GM23338 (cell line): ENCODE measurements at regions not wholly inside any gene's neighbourhood (a gene's known extent, or its start where the extent isn't known, plus 50 kb on each side); places are given as distances from the start of the nearest gene placed in this dataset.

Experiments used
- ATAC-seq: fragments of 200-7000 bp; cut with Tn5 transposase; 3 replicates; pipeline ENCODE4 v1.9.1; 2020
- DNase-seq: peaks from one replicate; pipeline ENCODE4 v3.0.0-alpha.2; 2015; ENCODE audit warnings: low spot score
- H2AFZ ChIP-seq: fragments of 200-600 bp; sonication (generic); 2 replicates; pipeline ENCODE4 v1.8.0; 2016; ENCODE audit warnings: antibody characterized with exemption, mild to moderate bottlenecking, moderate library complexity
- H3F3A ChIP-seq: fragments of 200-600 bp; sonication (generic); replicated peaks from 2 replicates; pipeline ENCODE4 v1.8.0; 2017; ENCODE audit warnings: antibody characterized with exemption, mixed run types, low read depth
- H3K27ac ChIP-seq: fragments of 200-600 bp; sonication (generic); 2 replicates; pipeline ENCODE4 v1.6.1; 2016; ENCODE audit warnings: low read depth
- H3K27me3 ChIP-seq: fragments of 200-600 bp; sonication (generic); 2 replicates; pipeline ENCODE4 v1.8.0; 2016; ENCODE audit warnings: mild to moderate bottlenecking, mixed run types, moderate library complexity; ENCODE audit not compliant: insufficient read depth
- H3K36me3 ChIP-seq: fragments of 200-600 bp; sonication (generic); 2 replicates; pipeline ENCODE4 v1.8.0; 2016; ENCODE audit warnings: mild to moderate bottlenecking; ENCODE audit not compliant: insufficient read depth
- H3K4me1 ChIP-seq: fragments of 200-600 bp; sonication (generic); 2 replicates; pipeline ENCODE4 v1.8.0; 2016; ENCODE audit warnings: mild to moderate bottlenecking, moderate library complexity; ENCODE audit not compliant: insufficient read depth
- H3K4me2 ChIP-seq: fragments of 200-600 bp; sonication (generic); 2 replicates; pipeline ENCODE4 v1.7.1; 2017; ENCODE audit warnings: mixed run types
- H3K4me3 ChIP-seq: fragments of 200-600 bp; sonication (generic); 2 replicates; pipeline ENCODE4 v1.6.1; 2016; ENCODE audit warnings: mixed run types
- H3K79me2 ChIP-seq: fragments of 200-600 bp; sonication (generic); replicated peaks from 2 replicates; pipeline ENCODE4 v1.8.0; 2017; ENCODE audit warnings: mild to moderate bottlenecking; ENCODE audit not compliant: insufficient read depth
- H3K9me2 ChIP-seq: fragments of 200-600 bp; sonication (generic); 2 replicates; pipeline ENCODE4 v1.8.0; 2017; ENCODE audit not compliant: insufficient read depth
- H4K20me1 ChIP-seq: fragments of 200-600 bp; sonication (generic); replicated peaks from 2 replicates; pipeline ENCODE4 v1.8.0; 2017; ENCODE audit warnings: mild to moderate bottlenecking; ENCODE audit not compliant: insufficient read depth
- H3K27ac Mint-ChIP-seq: 2 replicates; pipeline ENCODE4 v1.8.0; 2020; ENCODE audit warnings: inconsistent platforms, mild to moderate bottlenecking, moderate library complexity, mixed read lengths
- H3K27me3 Mint-ChIP-seq: 3 replicates; pipeline ENCODE4 v1.8.0; 2022; ENCODE audit warnings: low read depth, mild to moderate bottlenecking, moderate library complexity, mixed read lengths, inconsistent platforms; ENCODE audit not compliant: insufficient read depth, poor library complexity
- H3K36me3 Mint-ChIP-seq: 3 replicates; pipeline ENCODE4 v1.8.0; 2021; ENCODE audit warnings: low read depth, mild to moderate bottlenecking, inconsistent platforms, moderate library complexity, mixed read lengths
- H3K4me1 Mint-ChIP-seq: 3 replicates; pipeline ENCODE4 v1.8.0; 2020; ENCODE audit warnings: mild to moderate bottlenecking, inconsistent platforms, mixed read lengths
- H3K4me3 Mint-ChIP-seq: 3 replicates; pipeline ENCODE4 v1.8.0; 2021; ENCODE audit warnings: moderate library complexity, mild to moderate bottlenecking, inconsistent platforms, mixed read lengths
- H3K9me3 Mint-ChIP-seq: 3 replicates; pipeline ENCODE4 v1.8.0; 2020; ENCODE audit warnings: moderate library complexity, mild to moderate bottlenecking, inconsistent platforms, mixed read lengths
- CREB1 ChIP-seq: fragments of 250-450 bp; sonication (Bioruptor Pico); IDR thresholded peaks from 2 replicates; pipeline ENCODE4 v1.5.0; 2020; ENCODE audit warnings: low read depth, mild to moderate bottlenecking, moderate library complexity
- EZH2 ChIP-seq: fragments of 200-600 bp; sonication (generic); IDR thresholded peaks from one replicate; pipeline ENCODE4 v1.8.0; 2017; ENCODE audit warnings: antibody characterized with exemption, mild to moderate bottlenecking, low read depth; ENCODE audit not compliant: unreplicated experiment
- EZH2phosphoT487 ChIP-seq: fragments of 200-600 bp; sonication (generic); IDR thresholded peaks from one replicate; pipeline ENCODE4 v1.8.1; 2018; ENCODE audit warnings: antibody characterized with exemption; ENCODE audit not compliant: unreplicated experiment
- JUNB ChIP-seq: IDR thresholded peaks from one replicate; pipeline ENCODE4 v1.6.1; 2016; ENCODE audit warnings: antibody characterized with exemption; ENCODE audit not compliant: unreplicated experiment
- NANOG ChIP-seq: IDR thresholded peaks from 2 replicates; pipeline ENCODE4 v1.6.1; 2016; ENCODE audit warnings: antibody characterized with exemption, borderline replicate concordance
- POLR2AphosphoS5 ChIP-seq: IDR thresholded peaks from 2 replicates; pipeline ENCODE4 v1.6.1; 2016; ENCODE audit warnings: antibody characterized with exemption, low read depth
- STAT1 ChIP-seq: IDR thresholded peaks from one replicate; pipeline ENCODE4 v1.6.1; 2016; ENCODE audit warnings: antibody characterized with exemption; ENCODE audit not compliant: unreplicated experiment
- ZNF114 ChIP-seq: fragments of 250-450 bp; sonication (Bioruptor Pico); IDR thresholded peaks from 2 replicates; pipeline ENCODE4 v1.5.0; 2020; ENCODE audit warnings: mild to moderate bottlenecking, moderate library complexity
- ZNF331 ChIP-seq: fragments of 250-450 bp; sonication (Bioruptor Pico); IDR thresholded peaks from 2 replicates; pipeline ENCODE4 v1.5.0; 2020; ENCODE audit warnings: low read depth, mild to moderate bottlenecking, moderate library complexity
- TF ChIP-seq, protein P1 (sequence below): fragments of 250-450 bp; sonication (Bioruptor Pico); IDR thresholded peaks from 2 replicates; pipeline ENCODE4 v1.5.0; 2020; ENCODE audit warnings: mild to moderate bottlenecking, moderate library complexity
- TF ChIP-seq, protein P2 (sequence below): IDR thresholded peaks from one replicate; pipeline ENCODE4 v1.6.1; 2018; ENCODE audit warnings: antibody characterized with exemption; ENCODE audit not compliant: unreplicated experiment
- TF ChIP-seq, protein P3 (sequence below), 2 experiments: fragments of 200-600 bp in 1 of 2; sonication (generic) in 1 of 2; conservative IDR thresholded peaks; 2 replicates each; pipeline versions ENCODE4 v1.5.1 to v1.6.1; 2016 to 2017; ENCODE audit warnings: antibody characterized with exemption in 2 of 2, low read depth in 2 of 2, mild to moderate bottlenecking in 2 of 2, moderate library complexity in 1 of 2
- TF ChIP-seq, protein P4 (sequence below): IDR thresholded peaks from 2 replicates; pipeline ENCODE4 v1.6.1; 2016; ENCODE audit warnings: antibody characterized with exemption

DNA sequence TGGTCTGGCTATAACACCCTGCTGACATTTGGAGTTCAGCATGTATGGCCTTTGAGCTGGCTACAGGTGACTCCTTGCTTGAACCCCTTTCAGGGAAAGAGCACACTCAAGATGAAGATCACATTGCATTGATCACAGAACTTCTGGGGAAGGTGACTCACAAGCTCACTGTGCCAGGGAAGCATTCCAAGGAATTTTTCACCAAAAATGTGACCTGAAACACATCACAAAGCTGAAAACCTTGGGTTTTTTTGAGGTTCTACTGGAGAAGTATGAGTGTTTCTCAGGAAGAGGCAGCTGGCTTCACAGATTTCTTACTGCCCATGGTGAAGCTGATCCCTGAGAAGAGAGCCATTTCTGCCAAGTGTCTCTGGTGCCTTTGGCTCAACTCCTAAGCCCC is 879.0 kb downstream of the CBLN2 start:
- Mint-ChIP-seq H3K4me3 (no peak overlapping the region), H3K9me3 (peaks cover 91% of the 10 kb centered on the region), H3K27ac (no peak overlapping the region), H3K27me3 (peaks cover 2% of the 10 kb centered on the region), H3K4me1 (no peaks in the 10 kb centered on the region), H3K36me3 (peaks cover 15% of the 10 kb centered on the region)
- TF ChIP-seq STAT1 (no peak), POLR2AphosphoS5 (no peak), ZNF114 (CRISPR knock-in tag) (no peak), JUNB (no peak), EZH2phosphoT487 (no peak), EZH2 (no peak), ZNF331 (CRISPR knock-in tag) (no peak), CREB1 (CRISPR knock-in tag) (no peak), NANOG (no peak)
- TF ChIP-seq, protein P1, sequence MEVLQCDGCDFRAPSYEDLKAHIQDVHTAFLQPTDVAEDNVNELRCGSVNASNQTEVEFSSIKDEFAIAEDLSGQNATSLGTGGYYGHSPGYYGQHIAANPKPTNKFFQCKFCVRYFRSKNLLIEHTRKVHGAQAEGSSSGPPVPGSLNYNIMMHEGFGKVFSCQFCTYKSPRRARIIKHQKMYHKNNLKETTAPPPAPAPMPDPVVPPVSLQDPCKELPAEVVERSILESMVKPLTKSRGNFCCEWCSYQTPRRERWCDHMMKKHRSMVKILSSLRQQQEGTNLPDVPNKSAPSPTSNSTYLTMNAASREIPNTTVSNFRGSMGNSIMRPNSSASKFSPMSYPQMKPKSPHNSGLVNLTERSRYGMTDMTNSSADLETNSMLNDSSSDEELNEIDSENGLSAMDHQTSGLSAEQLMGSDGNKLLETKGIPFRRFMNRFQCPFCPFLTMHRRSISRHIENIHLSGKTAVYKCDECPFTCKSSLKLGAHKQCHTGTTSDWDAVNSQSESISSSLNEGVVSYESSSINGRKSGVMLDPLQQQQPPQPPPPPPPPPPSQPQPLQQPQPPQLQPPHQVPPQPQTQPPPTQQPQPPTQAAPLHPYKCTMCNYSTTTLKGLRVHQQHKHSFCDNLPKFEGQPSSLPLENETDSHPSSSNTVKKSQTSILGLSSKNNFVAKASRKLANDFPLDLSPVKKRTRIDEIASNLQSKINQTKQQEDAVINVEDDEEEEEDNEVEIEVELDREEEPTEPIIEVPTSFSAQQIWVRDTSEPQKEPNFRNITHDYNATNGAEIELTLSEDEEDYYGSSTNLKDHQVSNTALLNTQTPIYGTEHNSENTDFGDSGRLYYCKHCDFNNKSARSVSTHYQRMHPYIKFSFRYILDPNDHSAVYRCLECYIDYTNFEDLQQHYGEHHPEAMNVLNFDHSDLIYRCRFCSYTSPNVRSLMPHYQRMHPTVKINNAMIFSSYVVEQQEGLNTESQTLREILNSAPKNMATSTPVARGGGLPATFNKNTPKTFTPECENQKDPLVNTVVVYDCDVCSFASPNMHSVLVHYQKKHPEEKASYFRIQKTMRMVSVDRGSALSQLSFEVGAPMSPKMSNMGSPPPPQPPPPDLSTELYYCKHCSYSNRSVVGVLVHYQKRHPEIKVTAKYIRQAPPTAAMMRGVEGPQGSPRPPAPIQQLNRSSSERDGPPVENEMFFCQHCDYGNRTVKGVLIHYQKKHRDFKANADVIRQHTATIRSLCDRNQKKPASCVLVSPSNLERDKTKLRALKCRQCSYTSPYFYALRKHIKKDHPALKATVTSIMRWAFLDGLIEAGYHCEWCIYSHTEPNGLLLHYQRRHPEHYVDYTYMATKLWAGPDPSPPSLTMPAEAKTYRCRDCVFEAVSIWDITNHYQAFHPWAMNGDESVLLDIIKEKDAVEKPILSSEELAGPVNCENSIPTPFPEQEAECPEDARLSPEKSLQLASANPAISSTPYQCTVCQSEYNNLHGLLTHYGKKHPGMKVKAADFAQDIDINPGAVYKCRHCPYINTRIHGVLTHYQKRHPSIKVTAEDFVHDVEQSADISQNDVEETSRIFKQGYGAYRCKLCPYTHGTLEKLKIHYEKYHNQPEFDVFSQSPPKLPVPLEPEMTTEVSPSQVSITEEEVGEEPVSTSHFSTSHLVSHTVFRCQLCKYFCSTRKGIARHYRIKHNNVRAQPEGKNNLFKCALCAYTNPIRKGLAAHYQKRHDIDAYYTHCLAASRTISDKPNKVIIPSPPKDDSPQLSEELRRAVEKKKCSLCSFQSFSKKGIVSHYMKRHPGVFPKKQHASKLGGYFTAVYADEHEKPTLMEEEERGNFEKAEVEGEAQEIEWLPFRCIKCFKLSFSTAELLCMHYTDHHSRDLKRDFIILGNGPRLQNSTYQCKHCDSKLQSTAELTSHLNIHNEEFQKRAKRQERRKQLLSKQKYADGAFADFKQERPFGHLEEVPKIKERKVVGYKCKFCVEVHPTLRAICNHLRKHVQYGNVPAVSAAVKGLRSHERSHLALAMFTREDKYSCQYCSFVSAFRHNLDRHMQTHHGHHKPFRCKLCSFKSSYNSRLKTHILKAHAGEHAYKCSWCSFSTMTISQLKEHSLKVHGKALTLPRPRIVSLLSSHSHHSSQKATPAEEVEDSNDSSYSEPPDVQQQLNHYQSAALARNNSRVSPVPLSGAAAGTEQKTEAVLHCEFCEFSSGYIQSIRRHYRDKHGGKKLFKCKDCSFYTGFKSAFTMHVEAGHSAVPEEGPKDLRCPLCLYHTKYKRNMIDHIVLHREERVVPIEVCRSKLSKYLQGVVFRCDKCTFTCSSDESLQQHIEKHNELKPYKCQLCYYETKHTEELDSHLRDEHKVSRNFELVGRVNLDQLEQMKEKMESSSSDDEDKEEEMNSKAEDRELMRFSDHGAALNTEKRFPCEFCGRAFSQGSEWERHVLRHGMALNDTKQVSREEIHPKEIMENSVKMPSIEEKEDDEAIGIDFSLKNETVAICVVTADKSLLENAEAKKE (CRISPR knock-in tag) = no peak
- TF ChIP-seq, protein P2, sequence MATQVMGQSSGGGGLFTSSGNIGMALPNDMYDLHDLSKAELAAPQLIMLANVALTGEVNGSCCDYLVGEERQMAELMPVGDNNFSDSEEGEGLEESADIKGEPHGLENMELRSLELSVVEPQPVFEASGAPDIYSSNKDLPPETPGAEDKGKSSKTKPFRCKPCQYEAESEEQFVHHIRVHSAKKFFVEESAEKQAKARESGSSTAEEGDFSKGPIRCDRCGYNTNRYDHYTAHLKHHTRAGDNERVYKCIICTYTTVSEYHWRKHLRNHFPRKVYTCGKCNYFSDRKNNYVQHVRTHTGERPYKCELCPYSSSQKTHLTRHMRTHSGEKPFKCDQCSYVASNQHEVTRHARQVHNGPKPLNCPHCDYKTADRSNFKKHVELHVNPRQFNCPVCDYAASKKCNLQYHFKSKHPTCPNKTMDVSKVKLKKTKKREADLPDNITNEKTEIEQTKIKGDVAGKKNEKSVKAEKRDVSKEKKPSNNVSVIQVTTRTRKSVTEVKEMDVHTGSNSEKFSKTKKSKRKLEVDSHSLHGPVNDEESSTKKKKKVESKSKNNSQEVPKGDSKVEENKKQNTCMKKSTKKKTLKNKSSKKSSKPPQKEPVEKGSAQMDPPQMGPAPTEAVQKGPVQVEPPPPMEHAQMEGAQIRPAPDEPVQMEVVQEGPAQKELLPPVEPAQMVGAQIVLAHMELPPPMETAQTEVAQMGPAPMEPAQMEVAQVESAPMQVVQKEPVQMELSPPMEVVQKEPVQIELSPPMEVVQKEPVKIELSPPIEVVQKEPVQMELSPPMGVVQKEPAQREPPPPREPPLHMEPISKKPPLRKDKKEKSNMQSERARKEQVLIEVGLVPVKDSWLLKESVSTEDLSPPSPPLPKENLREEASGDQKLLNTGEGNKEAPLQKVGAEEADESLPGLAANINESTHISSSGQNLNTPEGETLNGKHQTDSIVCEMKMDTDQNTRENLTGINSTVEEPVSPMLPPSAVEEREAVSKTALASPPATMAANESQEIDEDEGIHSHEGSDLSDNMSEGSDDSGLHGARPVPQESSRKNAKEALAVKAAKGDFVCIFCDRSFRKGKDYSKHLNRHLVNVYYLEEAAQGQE = no peak
- TF ChIP-seq, protein P3, sequence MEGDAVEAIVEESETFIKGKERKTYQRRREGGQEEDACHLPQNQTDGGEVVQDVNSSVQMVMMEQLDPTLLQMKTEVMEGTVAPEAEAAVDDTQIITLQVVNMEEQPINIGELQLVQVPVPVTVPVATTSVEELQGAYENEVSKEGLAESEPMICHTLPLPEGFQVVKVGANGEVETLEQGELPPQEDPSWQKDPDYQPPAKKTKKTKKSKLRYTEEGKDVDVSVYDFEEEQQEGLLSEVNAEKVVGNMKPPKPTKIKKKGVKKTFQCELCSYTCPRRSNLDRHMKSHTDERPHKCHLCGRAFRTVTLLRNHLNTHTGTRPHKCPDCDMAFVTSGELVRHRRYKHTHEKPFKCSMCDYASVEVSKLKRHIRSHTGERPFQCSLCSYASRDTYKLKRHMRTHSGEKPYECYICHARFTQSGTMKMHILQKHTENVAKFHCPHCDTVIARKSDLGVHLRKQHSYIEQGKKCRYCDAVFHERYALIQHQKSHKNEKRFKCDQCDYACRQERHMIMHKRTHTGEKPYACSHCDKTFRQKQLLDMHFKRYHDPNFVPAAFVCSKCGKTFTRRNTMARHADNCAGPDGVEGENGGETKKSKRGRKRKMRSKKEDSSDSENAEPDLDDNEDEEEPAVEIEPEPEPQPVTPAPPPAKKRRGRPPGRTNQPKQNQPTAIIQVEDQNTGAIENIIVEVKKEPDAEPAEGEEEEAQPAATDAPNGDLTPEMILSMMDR (conservative IDR thresholded peaks at IDR 0.05; ENCODE audit: low read depth in 2 of 2) = no peak
- TF ChIP-seq, protein P4, sequence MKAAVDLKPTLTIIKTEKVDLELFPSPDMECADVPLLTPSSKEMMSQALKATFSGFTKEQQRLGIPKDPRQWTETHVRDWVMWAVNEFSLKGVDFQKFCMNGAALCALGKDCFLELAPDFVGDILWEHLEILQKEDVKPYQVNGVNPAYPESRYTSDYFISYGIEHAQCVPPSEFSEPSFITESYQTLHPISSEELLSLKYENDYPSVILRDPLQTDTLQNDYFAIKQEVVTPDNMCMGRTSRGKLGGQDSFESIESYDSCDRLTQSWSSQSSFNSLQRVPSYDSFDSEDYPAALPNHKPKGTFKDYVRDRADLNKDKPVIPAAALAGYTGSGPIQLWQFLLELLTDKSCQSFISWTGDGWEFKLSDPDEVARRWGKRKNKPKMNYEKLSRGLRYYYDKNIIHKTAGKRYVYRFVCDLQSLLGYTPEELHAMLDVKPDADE = no peak
- peaks cover 16% of the 10 kb centered on the region; the same call in 1 of the 2 replicates for H3K36me3 ChIP-seq
- no peak overlapping the region for H3K27ac ChIP-seq
- H3K27me3 ChIP-seq = no peaks in the 10 kb centered on the region
- no peak for DNase-seq
- H2AFZ ChIP-seq = no peak overlapping the region
- no peaks in the 10 kb centered on the region for H3K79me2 ChIP-seq
- no peaks in the 10 kb centered on the region for H3F3A ChIP-seq
- no peak overlapping the region for H3K4me2 ChIP-seq
- no peaks in the 10 kb centered on the region for H3K9me2 ChIP-seq
- H3K4me3 ChIP-seq = no peak overlapping the region
- no peaks in the 10 kb centered on the region for H3K4me1 ChIP-seq
- no peaks in the 10 kb centered on the region for H4K20me1 ChIP-seq
- no peak for ATAC-seq
